ENCODE measurements at regions not wholly inside any gene's neighbourhood (a gene's known extent, or its start where the extent isn't known, plus 50 kb on each side); places are given as distances from the start of the nearest gene placed in this dataset.
"Not testable (repeated sequence)": the region's sequence is repeated elsewhere in the genome, so short reads cannot be mapped to it uniquely, and the experiment has no call there.

DNA sequence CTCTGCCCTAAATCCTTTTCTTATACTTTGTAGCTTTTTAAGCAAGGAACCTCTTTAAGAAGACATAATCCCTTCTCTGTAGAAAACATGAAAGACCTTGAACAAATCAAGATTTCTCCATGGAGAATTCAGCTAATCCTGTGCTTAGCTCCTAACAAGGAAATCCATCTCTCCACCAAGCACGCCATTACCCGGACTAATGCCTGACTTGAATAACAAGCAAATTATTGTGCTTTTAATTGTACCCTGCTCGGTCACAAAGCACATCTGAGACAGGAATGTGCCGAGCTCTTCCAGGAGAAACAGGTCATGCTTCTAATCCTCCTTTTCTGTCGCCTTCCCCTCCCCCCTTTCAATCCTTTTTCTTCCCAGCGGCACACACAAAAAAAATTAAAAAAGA, 141.3 kb downstream of the PSAT1 start:
- no peak for DNase-seq (ENCODE audit: low read depth in 2 of 2)

DNA sequence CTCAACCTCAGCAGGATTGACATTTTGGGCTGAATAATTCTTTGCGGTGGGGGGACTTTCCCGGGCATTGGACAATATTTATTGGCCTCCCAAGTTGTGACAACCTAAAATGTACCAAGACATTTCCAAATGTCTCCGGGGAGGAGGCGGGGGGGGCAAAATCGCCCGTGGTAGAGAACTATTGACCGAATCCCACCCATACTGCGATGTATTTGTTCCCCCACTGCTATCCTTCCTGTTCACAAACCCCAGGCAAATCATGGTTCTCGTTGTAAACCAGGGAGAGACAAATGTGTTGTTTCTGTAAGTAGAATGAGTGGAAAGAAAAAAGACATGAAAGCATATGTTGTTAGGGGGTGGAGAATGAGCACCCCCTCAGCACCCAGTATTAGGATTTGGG, 141.9 kb downstream of the PSAT1 start:
- no peak for DNase-seq (ENCODE audit: low read depth in 2 of 2)

DNA sequence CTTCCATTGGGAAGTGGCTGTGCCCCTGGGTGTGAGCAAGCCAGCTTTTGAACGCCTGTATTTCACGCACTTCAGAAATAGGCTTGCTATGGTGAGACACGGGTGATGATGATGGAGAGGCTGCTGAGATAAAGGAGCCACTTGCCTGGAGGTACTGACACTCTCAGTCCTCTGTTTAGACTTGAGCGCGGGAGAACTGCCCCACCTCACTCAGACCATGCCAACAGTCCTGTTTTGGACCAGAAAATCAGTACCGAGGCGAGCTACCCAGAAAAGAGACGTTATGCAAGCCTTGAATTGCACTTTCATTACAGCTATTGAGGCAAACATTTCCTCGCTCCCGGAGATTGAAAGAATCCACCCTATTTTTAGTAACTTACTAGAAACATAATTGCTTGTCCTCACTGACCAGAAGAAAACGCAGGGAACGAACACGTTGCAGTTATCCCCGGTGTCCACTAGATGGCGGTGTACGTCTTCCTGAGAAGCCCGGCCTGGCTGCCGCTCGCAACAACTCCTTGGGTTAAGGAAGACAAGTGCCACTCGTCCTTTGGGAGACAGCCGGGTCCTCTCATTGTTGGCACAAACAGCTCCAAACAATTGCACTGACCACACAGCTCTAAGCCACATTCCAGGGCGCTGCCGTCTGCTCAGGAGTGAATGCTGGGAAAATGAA, 142.4 kb downstream of the PSAT1 start:
- peak; percentile 24 to 32 for DNase-seq (ENCODE audit: low read depth in 2 of 2)

DNA sequence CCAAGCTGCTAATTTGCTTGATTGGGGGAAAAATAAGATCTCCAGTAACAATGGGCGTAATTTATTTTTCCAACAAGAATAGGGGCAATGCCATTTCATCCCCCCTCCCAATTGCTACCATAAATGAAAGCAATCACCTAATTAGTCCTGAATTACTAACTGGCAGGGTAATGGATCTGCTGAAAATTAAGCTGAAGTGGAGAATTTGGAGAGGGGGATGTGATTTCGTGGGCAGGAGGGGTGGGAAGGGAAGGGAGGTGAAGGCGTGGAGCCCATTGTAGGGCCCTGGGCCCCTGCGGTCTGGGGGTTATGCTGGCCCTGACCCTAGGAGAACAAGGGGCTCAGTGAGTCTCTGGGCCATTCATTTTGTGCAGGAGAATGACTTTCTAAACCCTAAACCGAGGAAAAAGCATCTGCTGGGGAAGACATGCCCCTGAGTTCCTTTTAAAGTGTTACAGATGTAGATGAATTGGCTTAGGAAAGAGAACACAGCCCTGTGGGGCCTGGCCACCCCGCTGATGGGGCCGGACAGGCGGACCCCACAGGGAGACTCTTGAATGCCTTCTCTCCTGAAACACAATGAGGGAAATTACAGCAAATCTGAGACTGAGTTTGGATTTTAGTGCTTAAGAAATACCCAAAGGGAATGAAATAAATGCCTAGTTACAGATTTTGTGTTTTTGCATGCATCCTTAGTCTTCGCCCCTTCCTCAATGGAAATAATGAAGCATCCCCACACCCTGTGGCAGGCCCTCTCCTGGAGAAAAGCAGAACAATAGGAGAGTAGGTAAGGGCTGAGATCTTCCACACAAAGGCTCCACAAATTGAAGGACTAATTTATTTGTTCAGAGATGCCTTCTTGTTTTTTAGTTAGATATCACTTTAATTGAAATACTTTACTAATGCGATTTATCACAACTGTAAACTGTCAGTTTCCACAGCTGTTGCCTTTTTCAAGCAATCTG, 143.2 kb downstream of the PSAT1 start:
- no peak for DNase-seq (ENCODE audit: low read depth in 2 of 2)

DNA sequence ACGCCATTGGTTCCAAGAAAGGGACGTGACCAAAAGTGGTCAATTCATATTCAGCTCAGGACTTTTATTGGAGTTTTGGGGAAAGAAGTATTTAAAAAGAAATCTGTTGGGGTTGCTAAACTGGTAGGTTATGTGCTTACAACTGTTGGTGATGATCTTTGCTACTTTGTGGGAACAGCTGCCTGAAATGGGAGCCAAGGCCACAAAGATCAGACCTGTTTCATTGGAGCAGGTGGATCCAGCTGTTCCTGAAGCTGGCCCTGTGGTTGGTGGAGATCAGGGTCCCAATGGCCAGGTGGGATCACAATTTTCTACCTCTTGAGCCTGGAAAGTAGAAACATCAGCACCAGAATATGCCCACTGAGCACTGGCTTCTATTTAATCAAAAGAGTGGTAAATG, 144.5 kb downstream of the PSAT1 start:
- no peak for DNase-seq (ENCODE audit: low read depth in 2 of 2)

DNA sequence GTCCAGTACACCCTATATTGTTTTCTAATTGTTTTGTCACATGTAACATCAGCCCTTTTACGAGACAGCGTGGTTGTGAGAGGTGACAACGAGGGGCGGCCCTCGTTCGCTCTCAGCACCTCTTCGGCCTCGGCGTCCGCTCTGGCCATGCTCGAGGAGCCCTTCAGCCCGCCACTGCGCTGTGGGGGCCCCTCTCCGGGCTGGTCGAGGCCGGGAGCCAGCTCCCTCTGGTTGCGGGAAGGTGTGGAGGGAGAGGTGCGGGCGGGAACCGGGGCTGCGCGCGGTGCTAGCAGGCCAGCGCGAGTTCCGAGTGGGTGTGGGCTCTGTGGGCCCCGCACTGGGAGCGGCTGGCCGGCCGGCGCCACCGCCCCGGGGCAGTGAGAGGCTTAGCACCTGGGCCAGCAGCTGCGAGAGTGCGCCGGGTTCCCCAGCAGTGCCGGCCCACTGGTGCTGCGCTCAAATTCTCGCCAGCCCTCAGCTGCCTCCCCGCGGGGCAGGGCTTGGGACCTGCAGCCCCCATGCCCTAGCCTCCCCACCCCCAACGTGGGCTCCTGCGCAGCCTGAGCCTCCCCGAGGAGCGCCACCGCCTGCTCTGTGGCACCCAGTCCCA, 145.0 kb downstream of the PSAT1 start:
- no peak for DNase-seq (ENCODE audit: low read depth in 2 of 2)

DNA sequence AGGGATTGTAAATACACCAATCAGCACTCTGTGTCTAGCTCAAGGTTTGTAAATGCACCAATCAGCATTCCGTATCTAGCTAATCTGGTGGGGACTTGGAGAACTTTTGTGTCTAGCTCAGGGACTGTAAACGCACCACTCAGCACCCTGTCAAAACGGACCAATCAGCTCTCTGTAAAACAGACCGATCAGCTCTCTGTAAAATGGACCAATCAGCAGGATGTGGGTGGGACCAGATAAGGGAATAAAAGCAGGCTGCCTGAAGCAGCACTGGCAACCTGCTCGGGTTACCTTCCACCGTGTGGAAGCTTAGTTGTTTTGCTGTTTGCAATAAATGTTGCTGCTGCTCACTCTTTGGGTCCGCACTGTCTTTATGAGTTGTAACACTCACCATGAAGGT, 145.7 kb downstream of the PSAT1 start:
- DNase-seq (ENCODE audit: low read depth in 2 of 2), result not testable (repeated sequence)

DNA sequence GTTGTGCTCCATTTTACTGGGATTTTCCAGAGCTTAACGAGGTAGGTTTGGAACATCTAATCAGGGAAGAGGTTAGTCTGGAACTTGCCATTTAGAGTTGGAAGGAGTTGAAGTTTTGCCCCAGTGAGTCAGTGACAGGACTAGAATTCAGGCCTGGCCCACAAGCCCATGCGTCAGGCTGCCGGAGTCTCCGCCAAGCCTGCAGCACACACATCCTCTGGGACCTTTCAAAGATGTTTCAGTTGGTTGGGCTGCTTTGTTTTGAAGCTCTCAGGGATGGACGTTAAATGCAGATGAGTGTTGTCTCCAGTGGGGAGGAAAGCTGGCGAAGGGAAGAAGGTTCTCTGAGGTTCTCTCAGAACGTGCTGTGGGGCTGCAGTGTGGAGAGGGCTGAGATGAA, 147.0 kb downstream of the PSAT1 start:
- DNase-seq (ENCODE audit: low read depth in 2 of 2), result no peak

DNA sequence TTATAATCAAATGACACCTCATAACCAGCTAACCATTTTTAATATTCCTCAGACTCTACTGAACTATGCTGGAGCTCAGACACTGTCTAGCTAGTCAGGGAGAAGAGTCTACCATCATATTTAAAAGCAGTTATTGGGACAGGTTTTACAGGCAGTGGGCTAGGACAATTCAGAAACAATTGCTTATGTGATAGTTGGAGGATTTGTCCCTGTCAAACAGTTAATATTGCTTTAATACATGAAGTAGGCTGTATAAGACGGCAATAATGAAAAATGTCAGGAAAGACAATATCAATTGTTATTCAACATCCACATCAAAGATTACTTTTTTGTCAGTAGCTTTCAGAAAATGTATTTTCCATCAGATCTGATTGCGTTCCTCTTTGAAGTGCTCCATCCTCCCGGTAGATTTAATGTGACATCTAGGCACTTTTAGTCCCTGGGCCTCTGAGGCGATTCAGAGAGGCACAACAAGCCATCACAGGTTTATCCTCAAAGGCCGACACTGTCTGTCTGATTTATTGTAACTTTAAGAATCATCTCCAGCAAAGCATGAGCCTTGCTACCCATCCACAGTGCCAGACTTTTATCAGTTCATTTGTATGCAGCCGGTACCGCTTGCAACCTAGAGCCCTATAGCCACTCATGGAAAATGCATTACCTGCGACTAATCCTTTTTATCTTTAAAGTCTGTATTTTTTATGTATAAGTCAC, 152.2 kb downstream of the PSAT1 start:
- no peak for DNase-seq (ENCODE audit: low read depth in 2 of 2)

DNA sequence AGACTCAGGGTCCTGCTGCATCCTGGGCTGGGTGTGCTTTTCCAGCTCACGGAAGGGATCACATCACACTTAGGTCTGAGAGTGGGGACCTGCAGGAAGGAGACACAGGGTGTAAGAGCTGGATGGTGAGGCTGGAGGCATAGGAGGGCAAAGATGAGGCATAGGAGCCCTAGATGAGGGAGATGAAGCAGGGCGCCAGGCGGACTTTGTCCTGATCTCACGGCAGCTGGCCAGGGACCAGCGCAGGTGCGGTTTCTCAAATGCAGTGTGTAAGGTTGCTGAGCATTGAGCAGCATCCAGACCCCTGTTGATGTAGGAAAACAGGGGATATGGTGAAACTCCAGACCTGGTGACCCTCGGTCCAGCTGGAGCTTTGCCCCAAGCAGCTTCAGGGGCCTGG, 156.5 kb downstream of the PSAT1 start:
- DNase-seq (ENCODE audit: low read depth in 2 of 2), result no peak

DNA sequence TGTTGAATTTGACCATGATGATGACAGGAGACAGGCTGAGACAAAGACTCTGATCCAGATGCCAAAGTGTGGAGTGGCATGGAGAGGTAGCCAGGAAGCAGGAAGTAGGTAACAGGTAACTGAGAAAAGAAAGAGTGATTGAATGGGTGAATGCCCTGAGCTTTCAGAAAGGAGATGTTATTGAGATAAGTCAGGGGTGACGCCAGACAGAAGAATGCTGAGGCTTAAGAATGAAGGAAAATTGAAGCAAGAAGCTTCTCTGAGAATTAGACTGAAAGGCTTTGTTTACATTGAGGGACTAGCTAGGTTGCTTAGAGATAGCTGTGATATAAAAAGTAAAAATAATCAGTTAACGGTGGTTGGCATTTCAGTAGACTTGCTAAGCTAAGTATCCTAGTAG, 165.7 kb downstream of the PSAT1 start:
- no peak for DNase-seq (ENCODE audit: low read depth in 2 of 2)

DNA sequence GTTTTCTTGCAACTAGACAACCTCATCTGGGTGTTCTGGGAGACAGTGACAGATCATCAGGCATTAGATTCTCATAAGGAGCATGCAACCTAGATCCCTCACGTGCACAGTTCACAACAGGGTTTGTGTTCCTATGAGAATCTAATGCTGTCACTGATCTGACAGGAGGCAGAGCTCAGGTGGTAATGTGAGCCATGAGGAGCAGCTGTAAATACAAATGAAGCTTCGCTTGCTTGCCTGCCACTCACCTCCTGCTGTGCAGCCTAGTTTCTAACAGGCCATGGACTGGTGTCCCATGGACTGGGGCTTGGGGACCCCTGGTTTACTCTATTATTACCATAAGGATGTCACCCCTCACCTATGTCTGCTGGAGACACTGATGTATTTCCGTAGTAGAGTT, 166.8 kb downstream of the PSAT1 start:
- DNase-seq (ENCODE audit: low read depth in 2 of 2), result no peak

DNA sequence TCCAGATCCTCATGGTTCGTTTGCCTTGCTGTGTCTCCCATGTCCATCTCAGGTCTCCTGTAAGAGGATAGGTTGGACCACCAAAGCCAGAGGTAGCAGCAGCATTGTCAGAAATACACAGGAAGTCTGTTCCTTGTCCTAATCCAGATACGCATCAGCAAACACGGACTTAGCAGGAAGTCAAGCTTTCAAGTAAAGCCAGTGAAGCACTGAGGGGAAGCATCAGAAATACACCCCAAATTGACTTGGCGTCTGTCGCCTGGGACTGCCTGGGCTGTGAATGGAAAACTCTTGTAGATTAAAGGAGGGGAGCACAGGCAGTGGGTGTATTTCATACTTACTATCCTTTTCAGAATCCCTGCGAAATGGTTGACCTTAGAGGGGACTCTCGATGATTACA, 171.3 kb downstream of the PSAT1 start:
- DNase-seq (ENCODE audit: low read depth in 2 of 2), result no peak

DNA sequence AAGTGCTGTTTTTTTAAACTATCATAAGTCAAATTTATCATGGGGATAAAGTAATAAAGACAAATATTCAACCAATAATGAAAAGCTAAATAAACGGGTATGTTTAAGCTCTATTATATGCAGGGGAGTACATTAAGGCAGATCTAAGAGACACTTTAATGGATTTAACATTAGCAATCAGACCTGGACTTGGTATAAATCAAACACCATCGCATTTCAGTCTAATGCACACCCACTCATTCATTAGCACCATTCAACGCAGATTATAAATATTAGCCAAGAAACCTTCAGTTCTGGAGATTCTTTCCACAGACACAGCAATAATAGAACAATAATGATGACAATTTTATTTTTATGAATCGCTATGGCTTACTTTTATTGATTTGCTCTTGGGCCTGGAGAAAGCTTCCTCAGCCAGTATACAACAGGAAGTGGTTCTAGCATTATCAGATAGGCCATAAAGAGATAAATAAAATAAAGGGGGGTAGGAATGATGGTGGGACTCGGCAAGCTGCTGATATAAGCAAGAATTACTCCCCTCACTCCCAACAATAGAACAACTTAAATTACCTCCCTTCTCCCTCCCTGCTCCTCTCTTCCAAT, 172.2 kb downstream of the PSAT1 start:
- no peak for DNase-seq (ENCODE audit: low read depth in 2 of 2)

DNA sequence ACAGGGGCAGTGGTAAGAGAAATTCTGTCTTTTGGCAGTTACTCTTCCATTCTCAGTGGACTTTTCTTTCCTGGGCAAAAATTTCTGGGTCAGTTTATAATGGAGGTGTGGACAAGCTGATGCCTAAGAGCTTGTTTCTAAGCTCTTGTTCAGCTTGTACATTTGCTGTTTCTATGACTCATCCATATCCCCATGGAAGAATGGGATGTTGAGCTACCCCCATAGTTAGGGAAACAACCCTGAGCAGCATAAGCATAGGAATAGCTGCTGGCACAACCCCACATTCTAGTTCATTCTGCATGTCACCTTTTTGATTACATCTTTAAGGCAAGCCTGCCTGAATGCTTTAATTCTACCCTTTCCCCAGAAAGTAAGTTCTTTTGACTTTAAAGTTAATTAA, 173.3 kb downstream of the PSAT1 start:
- DNase-seq (ENCODE audit: low read depth in 2 of 2), result no peak

DNA sequence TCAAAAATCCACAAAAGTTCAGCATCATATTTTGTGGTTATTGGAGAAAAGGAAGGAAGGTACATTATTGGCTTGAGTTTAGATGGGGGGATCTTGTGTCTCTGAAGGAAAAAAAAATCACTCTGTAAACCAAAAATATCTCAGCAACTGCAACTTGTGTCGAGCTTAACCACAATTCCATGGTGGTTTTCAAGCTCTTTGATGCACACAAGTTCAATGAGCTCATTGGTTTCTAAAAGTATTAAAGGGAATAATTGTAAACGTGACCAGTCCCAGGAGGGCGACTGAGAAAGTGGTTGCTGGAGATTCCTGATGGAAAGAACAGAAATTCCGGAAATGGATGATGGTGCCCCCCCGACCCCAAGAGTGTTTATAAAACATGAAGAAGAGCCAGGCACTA, 173.8 kb downstream of the PSAT1 start:
- DNase-seq (ENCODE audit: low read depth in 2 of 2), result no peak

DNA sequence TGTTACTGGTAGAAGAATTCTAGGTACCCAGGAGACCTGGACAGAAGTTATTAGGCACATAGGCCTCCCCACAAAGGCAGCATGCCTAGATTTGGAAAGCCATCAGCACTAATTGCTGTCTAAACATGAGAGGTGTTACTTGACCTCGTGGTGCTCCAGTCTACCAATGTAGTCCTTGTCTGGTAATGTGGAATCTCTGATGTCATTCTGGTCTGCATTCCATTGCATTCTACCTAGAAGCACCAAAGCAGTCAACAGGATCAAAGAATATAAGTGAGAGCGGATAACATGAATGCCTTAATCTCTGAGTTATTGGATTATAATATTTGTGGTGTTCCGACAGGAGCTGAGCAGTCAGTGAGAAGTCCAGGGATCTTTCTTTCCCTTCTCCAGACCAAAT, 175.2 kb downstream of the PSAT1 start:
- DNase-seq (ENCODE audit: low read depth in 2 of 2), result no peak

DNA sequence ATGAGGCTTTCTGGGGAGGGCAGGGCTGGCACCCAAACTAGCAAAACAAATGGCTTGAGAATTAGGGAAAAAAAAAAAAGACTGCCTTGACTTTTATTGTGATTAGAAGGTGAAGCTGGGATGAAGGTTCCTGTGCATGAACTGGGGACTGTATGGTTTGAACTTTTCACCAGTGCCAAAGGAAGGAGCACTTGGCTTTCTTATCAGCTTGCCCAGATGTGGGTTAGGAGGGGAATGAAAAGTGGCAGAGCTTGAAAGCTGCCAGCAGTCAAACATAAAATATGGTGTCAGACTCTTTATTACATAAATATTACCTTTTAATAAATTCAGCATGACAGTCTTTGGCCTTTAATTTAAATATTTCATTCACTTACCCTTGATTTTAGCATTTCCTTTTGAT, 182.5 kb downstream of the PSAT1 start:
- no peak for DNase-seq (ENCODE audit: low read depth in 2 of 2)

DNA sequence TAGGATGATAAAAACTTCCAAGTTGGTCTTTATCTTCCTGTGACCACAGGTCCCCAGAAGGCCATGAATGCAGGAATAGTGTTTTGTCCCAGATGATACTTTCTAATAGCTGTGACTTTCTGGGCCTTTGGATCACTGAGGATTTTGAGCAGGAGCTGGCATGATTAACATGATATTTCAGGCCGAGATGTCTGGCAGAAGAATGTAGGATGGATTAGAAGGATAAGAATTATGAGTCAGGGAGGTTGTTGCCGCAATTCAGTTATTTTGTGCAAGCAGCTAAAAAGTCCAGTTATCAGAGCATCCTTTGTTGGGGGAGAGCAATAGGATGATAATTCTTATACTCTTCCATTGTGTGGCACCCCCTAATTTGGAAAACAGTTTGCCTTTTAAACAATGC, 189.7 kb downstream of the PSAT1 start:
- DNase-seq (ENCODE audit: low read depth in 2 of 2), result no peak

DNA sequence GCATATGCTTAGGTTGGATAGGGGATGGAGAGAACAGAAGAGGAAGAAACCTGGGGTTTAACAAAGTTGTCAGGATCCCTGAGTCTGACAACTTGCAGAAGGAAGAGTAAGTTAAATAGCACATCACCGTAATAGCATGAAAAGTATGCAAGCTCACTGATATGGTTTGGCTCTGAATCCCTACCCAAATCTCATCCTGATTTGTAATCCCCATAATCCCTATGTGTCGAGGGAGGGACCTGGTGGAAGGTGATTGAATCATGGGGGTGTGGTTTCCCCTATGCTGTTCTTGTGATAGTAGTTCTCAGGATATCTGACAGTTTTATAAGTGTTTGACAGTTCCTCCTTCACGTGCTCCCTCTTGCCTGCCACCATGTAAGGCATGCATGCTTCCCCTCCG, 193.3 kb downstream of the PSAT1 start:
- DNase-seq (ENCODE audit: low read depth in 2 of 2), result no peak

DNA sequence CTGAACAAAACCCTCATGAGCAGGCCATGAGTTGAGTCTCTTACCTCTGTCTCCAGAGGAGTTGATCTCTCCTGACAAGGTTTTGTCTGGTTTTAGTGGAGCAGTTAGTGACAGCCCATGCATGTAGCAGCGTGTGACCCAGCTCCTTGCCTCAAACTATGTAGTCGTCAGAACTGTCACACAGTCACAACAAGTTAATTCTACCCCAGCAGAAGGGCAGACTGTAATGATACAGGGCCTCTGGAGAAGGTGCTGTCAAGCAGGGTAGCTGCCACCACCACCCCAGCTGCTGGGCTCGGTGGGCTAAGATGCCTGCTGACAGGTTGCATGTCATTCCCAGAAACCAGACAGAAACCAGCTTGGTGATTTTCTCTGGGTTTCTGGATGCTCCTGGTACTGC, 194.5 kb downstream of the PSAT1 start:
- DNase-seq (ENCODE audit: low read depth in 2 of 2), result no peak

Data from stimulated activated CD8-positive, alpha-beta memory T cell treated with anti-CD3 and anti-CD28 coated beads, Interleukin-15, amount 100 ng/mL, for 48 hours (primary cell).